ENCODE measurements at regions not wholly inside any gene's neighbourhood (a gene's known extent, or its start where the extent isn't known, plus 50 kb on each side); places are given as distances from the start of the nearest gene placed in this dataset.

DNA sequence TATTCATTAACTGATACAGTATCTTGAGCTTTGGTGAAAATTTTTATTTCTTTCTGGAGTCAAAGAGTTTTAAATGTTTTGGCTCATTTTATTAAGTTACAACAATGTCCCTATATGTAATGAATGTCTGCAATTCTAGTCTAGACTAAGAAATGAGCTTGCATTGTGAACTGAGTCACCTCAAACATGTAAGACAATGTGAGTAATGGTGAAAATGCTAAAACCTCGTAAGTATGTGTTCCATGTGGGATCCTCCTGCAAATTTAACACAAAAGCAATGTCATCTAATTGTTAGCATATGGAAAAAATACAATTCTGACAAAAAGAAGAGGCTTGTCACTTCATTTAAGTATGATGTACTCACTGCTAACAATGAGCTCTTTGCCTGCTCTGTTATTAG, 480.5 kb upstream of the FSTL5 start:
- Mint-ChIP-seq H3K27me3 (ENCODE audit: unreplicated experiment) (no peaks in the 10 kb centered on the region), H3K36me3 (ENCODE audit: unreplicated experiment) (no peaks in the 10 kb centered on the region), H3K9me3 (ENCODE audit: unreplicated experiment) (peaks cover 5% of the 10 kb centered on the region), H3K4me3 (ENCODE audit: unreplicated experiment) (no peak overlapping the region), H3K4me1 (ENCODE audit: unreplicated experiment) (peaks cover 22% of the 10 kb centered on the region), H3K27ac (ENCODE audit: unreplicated experiment) (no peak overlapping the region)
- DNase-seq (ENCODE audit: extremely low spot score, unreplicated experiment) = no peak
- TF ChIP-seq CTCF (IDR thresholded peaks at IDR 0.05) = no peak

GRCh38 chr4:162640152-162640551, 476.4 kb upstream of the FSTL5 start:
- H3K27me3 Mint-ChIP-seq (ENCODE audit: unreplicated experiment) = no peaks in the 10 kb centered on the region

DNA sequence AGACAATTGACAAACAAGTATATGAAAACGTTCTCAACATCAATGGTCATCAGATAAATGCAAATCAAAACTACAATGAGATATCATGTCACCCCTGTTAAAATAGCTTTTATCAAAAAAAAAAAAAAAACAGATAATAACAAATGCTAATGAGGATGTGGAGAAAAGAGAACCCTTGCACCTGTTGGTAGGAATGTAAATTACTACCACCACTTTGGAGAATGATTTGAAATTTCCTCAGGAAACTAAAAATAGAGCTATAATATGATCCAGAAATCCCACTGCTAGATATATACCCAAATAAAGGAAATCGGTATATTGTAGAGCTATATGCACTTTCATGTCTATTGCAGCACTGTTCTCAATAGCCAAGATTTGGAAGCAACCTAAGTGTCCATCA, 470.6 kb upstream of the FSTL5 start:
- no peaks in the 10 kb centered on the region for H3K36me3 Mint-ChIP-seq (ENCODE audit: unreplicated experiment)
- H3K27me3 Mint-ChIP-seq (ENCODE audit: unreplicated experiment) = peaks cover 37% of the 10 kb centered on the region
- no peak for DNase-seq (ENCODE audit: extremely low spot score, unreplicated experiment)
- no peaks in the 10 kb centered on the region for H3K4me1 Mint-ChIP-seq (ENCODE audit: unreplicated experiment)
- H3K27ac Mint-ChIP-seq (ENCODE audit: unreplicated experiment) = no peak overlapping the region
- H3K4me3 Mint-ChIP-seq (ENCODE audit: unreplicated experiment) = no peak overlapping the region
- H3K9me3 Mint-ChIP-seq (ENCODE audit: unreplicated experiment) = no peaks in the 10 kb centered on the region
- TF ChIP-seq CTCF (IDR thresholded peaks at IDR 0.05) = peak; percentile 9

More at GRCh38 chr4:162640152-162640551, 476.4 kb upstream of the FSTL5 start:
- Mint-ChIP-seq H3K4me1 (ENCODE audit: unreplicated experiment) (peaks cover 6% of the 10 kb centered on the region), H3K36me3 (ENCODE audit: unreplicated experiment) (no peaks in the 10 kb centered on the region), H3K4me3 (ENCODE audit: unreplicated experiment) (no peak overlapping the region), H3K9me3 (ENCODE audit: unreplicated experiment) (peaks cover 5% of the 10 kb centered on the region), H3K27ac (ENCODE audit: unreplicated experiment) (no peak overlapping the region)
- no peak for TF ChIP-seq CTCF (IDR thresholded peaks at IDR 0.05)
- no peak for DNase-seq (ENCODE audit: extremely low spot score, unreplicated experiment)

- H3K9me3 Mint-ChIP-seq (ENCODE audit: unreplicated experiment) = no peaks in the 10 kb centered on the region
These were observed 458.9 kb upstream of the FSTL5 start for GRCh38 chr4:162622664-162623063.

DNA sequence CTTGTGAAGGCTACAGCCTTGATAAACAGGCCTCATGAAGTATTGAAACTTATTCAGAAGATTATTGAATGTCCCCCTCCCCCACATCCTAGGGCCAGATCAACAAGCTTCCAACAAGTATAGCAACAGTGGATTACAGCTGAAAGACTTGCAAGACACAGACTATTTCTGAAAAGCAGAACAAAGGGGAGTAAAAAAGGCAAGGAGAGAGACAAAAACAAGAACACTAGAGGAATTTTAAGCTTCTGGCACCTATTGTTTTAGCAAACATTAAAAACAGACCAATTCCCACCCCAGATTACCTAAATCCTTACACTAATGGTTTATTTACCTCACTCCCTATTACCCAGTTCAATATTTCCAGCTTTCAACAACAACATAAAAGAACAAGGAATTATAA, 446.3 kb upstream of the FSTL5 start:
- Mint-ChIP-seq H3K36me3 (ENCODE audit: unreplicated experiment) (no peaks in the 10 kb centered on the region), H3K4me3 (ENCODE audit: unreplicated experiment) (no peak overlapping the region), H3K27me3 (ENCODE audit: unreplicated experiment) (peaks cover 12% of the 10 kb centered on the region), H3K9me3 (ENCODE audit: unreplicated experiment) (no peaks in the 10 kb centered on the region), H3K4me1 (ENCODE audit: unreplicated experiment) (no peaks in the 10 kb centered on the region), H3K27ac (ENCODE audit: unreplicated experiment) (no peak overlapping the region)
- no peak for TF ChIP-seq CTCF (IDR thresholded peaks at IDR 0.05)
- no peak for DNase-seq (ENCODE audit: extremely low spot score, unreplicated experiment)

More at GRCh38 chr4:162622664-162623063, 458.9 kb upstream of the FSTL5 start:
- Mint-ChIP-seq H3K4me3 (ENCODE audit: unreplicated experiment) (no peak overlapping the region), H3K36me3 (ENCODE audit: unreplicated experiment) (no peaks in the 10 kb centered on the region), H3K27ac (ENCODE audit: unreplicated experiment) (no peak overlapping the region), H3K4me1 (ENCODE audit: unreplicated experiment) (no peaks in the 10 kb centered on the region), H3K27me3 (ENCODE audit: unreplicated experiment) (peaks cover 14% of the 10 kb centered on the region)
- no peak for TF ChIP-seq CTCF (IDR thresholded peaks at IDR 0.05)
- DNase-seq (ENCODE audit: extremely low spot score, unreplicated experiment) = no peak

Data from osteocyte (in vitro differentiated cells).